ENCODE measurements at regions not wholly inside any gene's neighbourhood (a gene's known extent, or its start where the extent isn't known, plus 50 kb on each side); places are given as distances from the start of the nearest gene placed in this dataset.

GRCh38 chr13:74732736-74733385, 598.7 kb upstream of the KLF12 start (continued):
- TF ChIP-seq CHD7 (IDR thresholded peaks at IDR 0.05; ENCODE audit: insufficient replicate concordance, low read length): no peak
